Immature natural killer cell (primary cell): ENCODE measurements at regions not wholly inside any gene's neighbourhood (a gene's known extent, or its start where the extent isn't known, plus 50 kb on each side); places are given as distances from the start of the nearest gene placed in this dataset.
A peak's percentile ranks its signal among the peaks of the same experiment; 100 is the strongest.

Source experiments
- DNase-seq, 3 donors: peaks; one replicate each; pipeline ENCODE4 v3.0.0; 2022; ENCODE audit warnings: mixed read lengths in 1 of 3
- H3K27ac Mint-ChIP-seq, 6 donors: one replicate each; pipeline ENCODE4 v1.8.0; 2020; ENCODE audit warnings: mixed read lengths in 6 of 6, mild to moderate bottlenecking in 5 of 6, inconsistent platforms in 4 of 6, moderate library complexity in 3 of 6
- H3K27me3 Mint-ChIP-seq, 3 donors: one replicate each; pipeline ENCODE4 v1.8.0; 2020 to 2021; ENCODE audit warnings: low read depth in 3 of 3, mild to moderate bottlenecking in 3 of 3, mixed read lengths in 3 of 3, moderate library complexity in 3 of 3, inconsistent platforms in 1 of 3
- H3K36me3 Mint-ChIP-seq, 3 donors: one replicate each; pipeline ENCODE4 v1.8.0; 2020; ENCODE audit warnings: mixed read lengths in 3 of 3, inconsistent platforms in 2 of 3, mild to moderate bottlenecking in 2 of 3
- H3K4me1 Mint-ChIP-seq, 2 donors: one replicate each; pipeline ENCODE4 v1.8.0; 2020; ENCODE audit warnings: inconsistent platforms in 2 of 2, mild to moderate bottlenecking in 2 of 2, mixed read lengths in 2 of 2, moderate library complexity in 1 of 2
- H3K4me3 Mint-ChIP-seq, 5 donors: one replicate each; pipeline ENCODE4 v1.8.0; 2020; ENCODE audit warnings: mild to moderate bottlenecking in 5 of 5, mixed read lengths in 5 of 5, inconsistent platforms in 3 of 5, moderate library complexity in 3 of 5
- H3K9me3 Mint-ChIP-seq, 6 donors: one replicate each; pipeline ENCODE4 v1.8.0; 2020; ENCODE audit warnings: mild to moderate bottlenecking in 6 of 6, mixed read lengths in 6 of 6, inconsistent platforms in 4 of 6, moderate library complexity in 3 of 6

GRCh38 chr20:10783707-10784553 is 110.1 kb upstream of the JAG1 start:
- peaks cover 0 to 2% (median 0%) of the 10 kb centered on the region in 6 donors for H3K9me3 Mint-ChIP-seq
- H3K27me3 Mint-ChIP-seq: peaks cover 0 to 4% (median 4%) of the 10 kb centered on the region in 3 donors
- H3K36me3 Mint-ChIP-seq: no peaks in the 10 kb centered on the region
- no peak overlapping the region for H3K4me3 Mint-ChIP-seq
- H3K4me1 Mint-ChIP-seq: no peaks in the 10 kb centered on the region
- no peak overlapping the region for H3K27ac Mint-ChIP-seq
- DNase-seq: no peak

GRCh38 chr20:10784554-10785183 is 110.9 kb upstream of the JAG1 start:
- H3K36me3 Mint-ChIP-seq: no peaks in the 10 kb centered on the region
- H3K4me3 Mint-ChIP-seq: no peak overlapping the region
- no peak overlapping the region for H3K27ac Mint-ChIP-seq
- H3K27me3 Mint-ChIP-seq: peaks cover 0 to 4% (median 4%) of the 10 kb centered on the region in 3 donors
- DNase-seq: no peak
- no peaks in the 10 kb centered on the region for H3K4me1 Mint-ChIP-seq
- peaks cover 0 to 2% (median 0%) of the 10 kb centered on the region in 6 donors for H3K9me3 Mint-ChIP-seq

DNA sequence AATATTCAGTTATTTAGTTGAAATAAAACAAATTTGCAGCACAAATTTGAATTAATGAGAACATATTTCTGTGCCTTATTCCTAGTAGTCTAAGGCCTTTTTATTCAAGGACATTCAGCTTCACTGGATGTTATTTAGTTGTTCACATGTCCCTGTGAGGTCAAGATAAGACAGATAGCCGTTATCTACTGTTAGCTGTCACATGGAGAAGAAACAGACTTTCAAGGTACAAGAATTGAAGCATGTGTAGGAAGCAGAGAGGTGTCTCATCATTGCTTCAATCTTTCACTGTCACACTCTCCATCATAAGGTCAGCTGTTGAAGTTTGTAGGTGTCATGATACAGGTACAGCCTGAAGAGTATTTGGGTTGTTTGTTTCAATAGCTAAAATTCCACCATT is 112.9 kb upstream of the JAG1 start:
- Mint-ChIP-seq H3K27me3 (peaks cover 0 to 4% (median 4%) of the 10 kb centered on the region in 3 donors), H3K4me1 (no peaks in the 10 kb centered on the region), H3K4me3 (no peak overlapping the region), H3K36me3 (no peaks in the 10 kb centered on the region), H3K9me3 (peaks cover 0 to 2% (median 0%) of the 10 kb centered on the region in 6 donors), H3K27ac (no peak overlapping the region)
- no peak for DNase-seq

DNA sequence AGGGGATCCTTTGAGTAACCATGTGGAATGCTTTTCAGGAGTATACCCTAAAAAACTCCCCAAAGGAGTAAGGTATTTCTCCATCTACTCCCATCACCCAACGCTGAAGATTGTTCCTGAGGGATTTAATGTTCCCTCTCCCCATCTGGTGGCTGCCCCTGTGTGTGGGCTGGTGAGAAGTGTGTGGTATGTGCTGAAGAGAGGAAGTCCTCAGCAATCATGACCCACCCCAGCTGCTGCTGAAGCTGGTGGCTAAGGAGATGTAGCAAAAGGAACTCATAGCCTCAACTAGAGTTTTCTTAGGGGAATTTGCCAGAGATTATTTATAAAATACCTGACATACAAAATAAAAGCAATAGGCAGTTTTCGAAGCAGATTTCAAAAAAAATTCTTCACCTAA is 114.3 kb upstream of the JAG1 start:
- H3K27me3 Mint-ChIP-seq: peaks cover 0 to 4% (median under 1%) of the 10 kb centered on the region in 3 donors
- no peak for DNase-seq
- H3K27ac Mint-ChIP-seq: no peak overlapping the region
- peaks cover 0 to 2% (median 0%) of the 10 kb centered on the region in 6 donors for H3K9me3 Mint-ChIP-seq
- H3K4me3 Mint-ChIP-seq: no peak overlapping the region
- no peaks in the 10 kb centered on the region for H3K36me3 Mint-ChIP-seq
- peaks cover 10 to 12% of the 10 kb centered on the region in 2 donors for H3K4me1 Mint-ChIP-seq

- no peak for DNase-seq
- peaks cover 11 to 14% of the 10 kb centered on the region in 2 donors for H3K4me1 Mint-ChIP-seq
- no peak overlapping the region for H3K4me3 Mint-ChIP-seq
- H3K9me3 Mint-ChIP-seq: peaks cover 0 to 2% (median 0%) of the 10 kb centered on the region in 6 donors
- no peaks in the 10 kb centered on the region for H3K36me3 Mint-ChIP-seq
- H3K27ac Mint-ChIP-seq: no peak overlapping the region
- peaks cover 0 to 4% (median 0%) of the 10 kb centered on the region in 3 donors for H3K27me3 Mint-ChIP-seq
These were observed 115.1 kb upstream of the JAG1 start for GRCh38 chr20:10788877-10789276.

- Mint-ChIP-seq H3K36me3 (no peaks in the 10 kb centered on the region), H3K4me3 (no peak overlapping the region), H3K27me3 (peaks cover 0 to 1% (median 0%) of the 10 kb centered on the region in 3 donors), H3K4me1 (peaks cover 11 to 14% of the 10 kb centered on the region in 2 donors), H3K9me3 (peaks cover 0 to 2% (median 0%) of the 10 kb centered on the region in 6 donors), H3K27ac (no peak overlapping the region)
- DNase-seq: no peak
These were observed 115.6 kb upstream of the JAG1 start for GRCh38 chr20:10789386-10789785.

DNA sequence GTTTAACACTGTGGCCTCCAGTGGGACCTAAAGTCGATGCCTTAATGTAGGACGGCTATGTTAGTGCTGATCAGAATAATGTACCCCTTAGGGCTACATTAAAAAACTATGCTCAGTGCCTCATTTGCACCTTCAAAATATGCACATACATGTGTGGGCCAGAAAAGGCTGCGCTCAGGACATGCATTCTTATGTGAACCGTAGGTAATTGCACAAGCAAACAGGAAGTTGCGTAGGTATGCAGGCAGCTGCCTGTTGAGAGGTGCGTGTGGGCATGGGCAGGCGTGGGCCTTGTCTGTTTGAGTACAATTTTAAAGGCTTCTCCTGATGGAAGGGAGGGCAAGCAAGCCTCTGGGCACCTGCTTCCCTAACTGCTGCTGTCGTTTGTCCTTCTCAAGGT is 116.2 kb upstream of the JAG1 start:
- Mint-ChIP-seq H3K27me3 (peaks cover 0 to 2% (median 1%) of the 10 kb centered on the region in 3 donors), H3K27ac (no peak overlapping the region), H3K36me3 (no peaks in the 10 kb centered on the region), H3K4me1 (peaks cover 11 to 14% of the 10 kb centered on the region in 2 donors), H3K9me3 (peaks cover 0 to 2% (median 0%) of the 10 kb centered on the region in 6 donors), H3K4me3 (no peak overlapping the region)
- no peak for DNase-seq

DNA sequence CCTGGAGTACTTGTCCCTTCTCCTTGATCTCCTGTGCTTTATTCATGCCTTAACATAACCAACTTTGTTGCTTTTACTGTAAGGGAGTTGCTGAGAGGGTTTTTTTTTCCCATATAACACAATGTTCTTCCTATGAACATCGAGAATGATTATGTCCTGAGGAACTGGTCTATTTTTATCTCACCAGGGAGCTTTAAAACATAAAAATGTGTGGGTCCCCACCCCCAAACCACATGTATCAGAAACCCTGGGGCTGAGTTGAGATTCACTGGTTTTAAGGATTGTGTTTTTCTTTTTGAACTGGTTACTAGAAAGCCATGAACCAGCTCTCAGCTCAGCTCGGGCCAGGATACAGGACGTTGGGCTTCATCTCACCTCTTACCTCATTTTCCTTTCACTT is 118.5 kb upstream of the JAG1 start:
- peak overlapping the region in 5 of 6 donors; percentile 3 to 54 (median 37) for H3K27ac Mint-ChIP-seq
- H3K9me3 Mint-ChIP-seq: peaks cover 0 to 3% (median 0%) of the 10 kb centered on the region in 6 donors
- no peaks in the 10 kb centered on the region for H3K36me3 Mint-ChIP-seq
- H3K4me1 Mint-ChIP-seq: peaks cover 11 to 14% of the 10 kb centered on the region in 2 donors
- peaks cover 0 to 3% (median 2%) of the 10 kb centered on the region in 3 donors for H3K27me3 Mint-ChIP-seq
- peak overlapping the region in 4 of 5 donors; percentile 24 to 56 (median 32) for H3K4me3 Mint-ChIP-seq
- no peak for DNase-seq

DNA sequence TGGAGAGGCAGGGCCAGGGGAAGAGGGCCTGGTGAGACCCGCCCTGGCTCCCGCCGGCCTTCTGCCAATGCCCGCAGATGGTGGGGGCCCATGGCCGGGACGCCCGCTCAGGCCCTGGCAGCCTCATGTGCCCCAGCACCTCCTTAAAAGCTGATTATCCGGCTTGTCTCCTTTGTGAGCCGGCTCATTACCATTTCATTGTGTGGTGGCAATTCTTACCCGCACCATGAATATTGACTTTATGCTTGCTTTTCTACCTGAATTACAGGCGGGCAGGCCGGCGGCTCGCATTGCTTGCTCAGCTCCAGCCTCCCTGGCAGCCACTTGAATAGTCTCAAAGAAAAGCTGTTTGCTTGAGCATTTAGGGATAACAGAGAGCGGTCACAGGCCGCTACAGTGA is 120.0 kb upstream of the JAG1 start:
- H3K9me3 Mint-ChIP-seq: peaks cover 0 to 3% (median 0%) of the 10 kb centered on the region in 6 donors
- H3K4me3 Mint-ChIP-seq: no peak overlapping the region
- H3K36me3 Mint-ChIP-seq: no peaks in the 10 kb centered on the region
- H3K4me1 Mint-ChIP-seq: peaks cover 11 to 14% of the 10 kb centered on the region in 2 donors
- H3K27ac Mint-ChIP-seq: no peak overlapping the region
- peaks cover 0 to 5% (median 2%) of the 10 kb centered on the region in 3 donors for H3K27me3 Mint-ChIP-seq
- no peak for DNase-seq

- no peak for DNase-seq
- peaks cover 0 to 5% (median 2%) of the 10 kb centered on the region in 3 donors for H3K27me3 Mint-ChIP-seq
- H3K27ac Mint-ChIP-seq: no peak overlapping the region
- H3K4me1 Mint-ChIP-seq: peaks cover 11 to 14% of the 10 kb centered on the region in 2 donors
- H3K36me3 Mint-ChIP-seq: no peaks in the 10 kb centered on the region
- H3K9me3 Mint-ChIP-seq: peaks cover 0 to 3% (median 0%) of the 10 kb centered on the region in 6 donors
- H3K4me3 Mint-ChIP-seq: no peak overlapping the region
These were observed 121.0 kb upstream of the JAG1 start for GRCh38 chr20:10794765-10795164.

GRCh38 chr20:10795286-10796026 is 121.7 kb upstream of the JAG1 start:
- no peak for DNase-seq
- Mint-ChIP-seq H3K4me3 (no peak overlapping the region), H3K9me3 (peaks cover 0 to 3% (median 0%) of the 10 kb centered on the region in 6 donors), H3K27me3 (peaks cover 0 to 5% (median 2%) of the 10 kb centered on the region in 3 donors), H3K4me1 (peaks cover 11 to 14% of the 10 kb centered on the region in 2 donors), H3K36me3 (no peaks in the 10 kb centered on the region), H3K27ac (no peak overlapping the region)

- H3K27me3 Mint-ChIP-seq: peaks cover 0 to 5% (median 2%) of the 10 kb centered on the region in 3 donors
- peaks cover 0 to 3% (median 0%) of the 10 kb centered on the region in 6 donors for H3K9me3 Mint-ChIP-seq
- H3K36me3 Mint-ChIP-seq: no peaks in the 10 kb centered on the region
- no peak for DNase-seq
- H3K4me3 Mint-ChIP-seq: no peak overlapping the region
- H3K4me1 Mint-ChIP-seq: no peaks in the 10 kb centered on the region
- H3K27ac Mint-ChIP-seq: no peak overlapping the region
These were observed 125.0 kb upstream of the JAG1 start for GRCh38 chr20:10798811-10799210.

DNA sequence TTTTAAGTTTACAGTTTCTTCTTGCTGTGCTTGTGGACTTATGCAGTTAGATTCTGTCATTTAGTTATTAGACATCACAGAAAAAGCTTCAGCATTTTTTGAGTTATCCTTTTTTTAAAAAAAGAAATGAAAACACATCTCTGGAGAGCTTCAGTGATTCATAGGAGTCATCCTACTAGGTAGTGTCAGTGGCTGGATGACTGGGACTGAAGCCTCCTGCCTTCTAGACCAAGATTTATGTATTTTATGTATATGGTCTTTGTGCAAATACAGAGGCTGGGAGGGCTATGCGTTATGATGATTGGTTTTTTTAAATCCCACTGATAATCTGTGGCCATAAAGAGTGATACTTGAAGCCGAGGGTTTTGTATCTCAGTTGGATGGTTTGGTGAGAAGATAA is 125.9 kb upstream of the JAG1 start:
- Mint-ChIP-seq H3K36me3 (no peaks in the 10 kb centered on the region), H3K27me3 (peaks cover 0 to 3% (median 2%) of the 10 kb centered on the region in 3 donors), H3K4me1 (no peaks in the 10 kb centered on the region), H3K9me3 (peaks cover 0 to 3% (median 0%) of the 10 kb centered on the region in 6 donors), H3K27ac (no peak overlapping the region), H3K4me3 (no peak overlapping the region)
- no peak for DNase-seq
